GM12878 (cell line): ENCODE measurements at regions not wholly inside any gene's neighbourhood (a gene's known extent, or its start where the extent isn't known, plus 50 kb on each side); places are given as distances from the start of the nearest gene placed in this dataset.

ENCODE experiments used
- ATAC-seq: fragments of 200-7000 bp; cut with Tn5 transposase; 3 replicates; pipeline ENCODE4 v1.9.1; 2020; ENCODE audit warnings: mild to moderate bottlenecking, moderate library complexity
- BruUV-seq: library from RNA; stranded (reverse); fragments of 400-500 nt; replicated peaks from 2 replicates; lab custom pipeline; 2021; lab: Mats Ljungman, UMichigan
- CTCF ChIA-PET: fragments of 300-600 bp; sonication (Branson Sonifier 250); formaldehyde crosslinking; extraction: SDS; loops from one replicate; lab custom pipeline; 2021; ENCODE audit warnings: inconsistent platforms; lab: Yijun Ruan, JAX
- POLR2A ChIA-PET: fragments of 350-600 bp; formaldehyde crosslinking; extraction: SDS; loops from one replicate; lab custom pipeline; 2021; ENCODE audit warnings: inconsistent platforms; lab: Charles Lee
- RAD21 ChIA-PET: fragments of 300-600 bp; sonication (Branson Sonifier 250); formaldehyde crosslinking; loops from one replicate; lab custom pipeline; 2023; ENCODE audit warnings: antibody characterized with exemption; ENCODE audit not compliant: unreplicated experiment; lab: Charles Lee
- SMC1A ChIA-PET: fragments of 300-600 bp; sonication (Branson Sonifier 250); formaldehyde crosslinking; loops from one replicate; lab custom pipeline; 2023; ENCODE audit not compliant: unreplicated experiment, uncharacterized antibody; lab: Charles Lee
- DNase-seq: peaks from one replicate; pipeline ENCODE4 v3.0.0-alpha.2; 2011; ENCODE audit warnings: low read depth, low spot score
- FAIRE-seq: peaks from 3 replicates; lab custom pipeline; 2011; peaks lifted over from hg19 to GRCh38; lab: Jason Lieb, UNC
- H2AFZ ChIP-seq: 2 replicates; pipeline ENCODE4 v1.6.0; 2011; ENCODE audit warnings: low read depth, low read length, control low read depth; ENCODE audit not compliant: control insufficient read depth
- H3K27ac ChIP-seq: 2 replicates; pipeline ENCODE4 v1.5.1; 2011; ENCODE audit warnings: control low read depth; ENCODE audit not compliant: control insufficient read depth, insufficient read depth
- H3K27me3 ChIP-seq, 2 experiments: replicated peaks in 1 of 2; 2 replicates each; pipeline versions ENCODE4 v1.6.0 to v1.6.1; 2011; ENCODE audit warnings: low read length in 1 of 2; ENCODE audit not compliant: control insufficient read depth in 2 of 2, insufficient read depth in 2 of 2
- H3K36me3 ChIP-seq, 2 experiments: 2 replicates each; pipeline ENCODE4 v1.5.1; 2011; ENCODE audit warnings: low read length in 1 of 2; ENCODE audit not compliant: control insufficient read depth in 2 of 2, insufficient read depth in 2 of 2
- H3K4me1 ChIP-seq: 2 replicates; pipeline ENCODE4 v1.6.1; 2011; ENCODE audit warnings: mild to moderate bottlenecking, low read length, moderate library complexity, mixed read lengths; ENCODE audit not compliant: control insufficient read depth, insufficient read depth
- H3K4me2 ChIP-seq: 2 replicates; pipeline ENCODE4 v1.6.0; 2011; ENCODE audit warnings: control low read depth; ENCODE audit not compliant: control insufficient read depth, insufficient read depth
- H3K4me3 ChIP-seq: fragments of 200-600 bp; sonication (generic); 2 replicates; pipeline ENCODE4 v1.5.1; 2016
- H3K79me2 ChIP-seq: 2 replicates; pipeline ENCODE4 v1.6.0; 2011; ENCODE audit warnings: low read length; ENCODE audit not compliant: control insufficient read depth, insufficient read depth
- H3K9ac ChIP-seq: 2 replicates; pipeline ENCODE4 v1.8.0; 2011; ENCODE audit warnings: low read length, control low read depth, mixed read lengths; ENCODE audit not compliant: control insufficient read depth, insufficient read depth
- H3K9me3 ChIP-seq: replicated peaks from 3 replicates; pipeline ENCODE4 v1.5.1; 2011; ENCODE audit warnings: mild to moderate bottlenecking, low read length; ENCODE audit not compliant: control insufficient read depth, insufficient read depth
- H4K20me1 ChIP-seq: 2 replicates; pipeline ENCODE4 v1.6.0; 2011; ENCODE audit not compliant: control insufficient read depth, insufficient read depth
- CBX3 ChIP-seq: fragments of 200-600 bp; sonication (generic); IDR thresholded peaks from 2 replicates; pipeline ENCODE4 v1.6.1; 2016; ENCODE audit warnings: low read depth, borderline replicate concordance
- FOXM1 ChIP-seq: IDR thresholded peaks from 2 replicates; pipeline ENCODE4 v1.6.1; 2012; ENCODE audit warnings: low read depth, mild to moderate bottlenecking, inconsistent platforms, low read length, moderate library complexity
- GABPA ChIP-seq: IDR thresholded peaks from 2 replicates; pipeline ENCODE4 v1.6.1; 2014; ENCODE audit warnings: antibody characterized with exemption, low read depth, mild to moderate bottlenecking, inconsistent platforms
- MEF2A ChIP-seq: IDR thresholded peaks from 2 replicates; pipeline ENCODE4 v1.6.1; 2011; ENCODE audit warnings: low read depth, mild to moderate bottlenecking, low read length, moderate library complexity; ENCODE audit not compliant: insufficient read depth
- MXI1 ChIP-seq: fragments of 150-350 bp; IDR thresholded peaks from 2 replicates; pipeline ENCODE4 v1.6.1; 2011; ENCODE audit warnings: low read depth, mild to moderate bottlenecking, inconsistent platforms, low read length, improper control_type of control experiment
- RAD51 ChIP-seq: fragments of 450-650 bp; IDR thresholded peaks from 2 replicates; pipeline ENCODE4 v1.6.1; 2016; ENCODE audit warnings: moderate library complexity, mild to moderate bottlenecking, inconsistent platforms
- RELA ChIP-seq: fragments of 450-650 bp; IDR thresholded peaks from 2 replicates; pipeline ENCODE4 v1.8.0; 2014; ENCODE audit warnings: borderline replicate concordance; ENCODE audit not compliant: partially characterized antibody
- SRF ChIP-seq, 2 experiments: IDR thresholded peaks; 2 replicates each; pipeline ENCODE4 v1.6.1; 2011; ENCODE audit warnings: low read depth in 2 of 2, low read length in 2 of 2, mild to moderate bottlenecking in 1 of 2, moderate library complexity in 1 of 2
- TBL1XR1 ChIP-seq: IDR thresholded peaks from 2 replicates; pipeline ENCODE4 v1.6.1; 2012; ENCODE audit warnings: low read depth, low read length, improper control_type of control experiment
- TCF12 ChIP-seq: IDR thresholded peaks from 2 replicates; pipeline ENCODE4 v1.6.1; 2011; ENCODE audit warnings: low read depth, mild to moderate bottlenecking, low read length
- ZNF622 ChIP-seq: fragments of 450-650 bp; IDR thresholded peaks from 2 replicates; pipeline ENCODE4 v1.6.1; 2017; ENCODE audit warnings: mild to moderate bottlenecking, inconsistent platforms
- ZSCAN29 ChIP-seq: fragments of 450-650 bp; IDR thresholded peaks from 2 replicates; pipeline ENCODE4 v1.6.1; 2017; ENCODE audit warnings: mild to moderate bottlenecking, moderate library complexity
- ZZZ3 ChIP-seq: IDR thresholded peaks from 2 replicates; pipeline ENCODE4 v1.6.1; 2011; ENCODE audit warnings: low read depth; ENCODE audit not compliant: control insufficient read depth, insufficient read length
- WGBS: methylation state at CpG from one replicate; pipeline ENCODE4 v1.1.6; 2016; ENCODE audit warnings: low lambda C conversion rate; ENCODE audit not compliant: insufficient replicate concordance, insufficient coverage; ENCODE audit errors: missing lambda C conversion rate; 5-methylcytosine and 5-hydroxymethylcytosine counted together
- in situ Hi-C: fragments of 300-500 bp; cut with MboI; formaldehyde crosslinking; loops from 9 replicates; pipeline ENCODE4 v1.14.3; 2018; ENCODE audit warnings: mixed read lengths
- intact Hi-C: fragments of 100-400 bp; cut with micrococcal nuclease; formaldehyde crosslinking; loops from one replicate; pipeline ENCODE4 v1.14.2; 2022; ENCODE audit not compliant: unreplicated experiment
- TF ChIP-seq, protein P1 (sequence below): IDR thresholded peaks from 2 replicates; pipeline ENCODE4 v1.6.1; 2012; ENCODE audit warnings: low read length, inconsistent platforms
- TF ChIP-seq, protein P2 (sequence below): IDR thresholded peaks from 2 replicates; pipeline ENCODE4 v1.6.1; 2012; ENCODE audit warnings: low read depth, low read length, improper control_type of control experiment
- TF ChIP-seq, protein P3 (sequence below): fragments of 450-650 bp; IDR thresholded peaks from 2 replicates; pipeline ENCODE4 v1.6.1; 2018; ENCODE audit warnings: borderline replicate concordance, mild to moderate bottlenecking; ENCODE audit not compliant: partially characterized antibody

DNA sequence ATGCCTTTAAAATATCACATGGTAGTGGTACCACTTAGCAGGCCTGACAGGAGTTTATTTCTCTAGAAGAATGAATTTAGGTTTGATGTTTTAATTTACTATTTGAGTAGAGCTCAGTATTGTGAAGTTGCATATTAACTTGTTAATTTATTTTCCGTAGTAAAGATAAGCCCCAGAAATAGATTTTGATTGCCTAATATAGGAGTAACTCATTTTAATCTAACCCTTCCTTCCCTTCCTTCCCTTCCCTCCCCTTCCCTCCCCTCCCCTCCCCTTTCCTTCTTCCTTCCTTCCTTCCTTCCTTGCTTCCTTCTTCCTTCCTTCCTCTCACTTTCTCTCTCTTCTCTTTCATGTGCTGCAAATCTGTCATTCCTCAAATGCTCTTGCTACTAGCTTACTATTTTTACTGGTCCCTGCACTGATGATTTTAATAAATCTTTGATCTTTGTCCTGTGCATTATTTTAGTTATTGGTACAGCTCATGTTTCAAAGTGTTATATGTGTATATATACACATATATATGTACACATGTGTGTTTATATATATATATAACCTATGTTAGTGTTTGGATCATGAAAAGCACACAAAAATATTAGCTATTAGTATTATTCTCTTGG is 862.6 kb upstream of the CNTNAP5 start:
- no peak for ATAC-seq
- DNase-seq, result no peak
- ChIA-PET RAD21 (no interaction called here), SMC1A (interaction anchor here (1.3 kb wide), 1 partner anchor 11 kb away, joined by 5 read pairs; no protein-coding TSS in a partner anchor), CTCF (interaction anchor here (1.0 kb wide), 1 partner anchor 305 kb away, joined by 3 read pairs; no protein-coding TSS in a partner anchor), POLR2A (no interaction called here)
- Histone ChIP-seq H3K4me3 (no peak overlapping the region), H4K20me1 (no peaks in the 10 kb centered on the region), H3K36me3 (no peaks in the 10 kb centered on the region), H3K9ac (no peak overlapping the region), H3K9me3 (no peaks in the 10 kb centered on the region), H2AFZ (no peak overlapping the region), H3K4me2 (no peak overlapping the region), H3K27me3 (no peaks in the 10 kb centered on the region), H3K4me1 (no peaks in the 10 kb centered on the region), H3K27ac (no peak overlapping the region), H3K79me2 (no peaks in the 10 kb centered on the region)
- intact Hi-C loops, result no loop called here
- in situ Hi-C loops, result no loop called here
- 40% methylated on average over 1 of the region's 1 CpG for WGBS
- no peak for FAIRE-seq
- BruUV-seq, result no TSS peak
- TF ChIP-seq, protein P1, sequence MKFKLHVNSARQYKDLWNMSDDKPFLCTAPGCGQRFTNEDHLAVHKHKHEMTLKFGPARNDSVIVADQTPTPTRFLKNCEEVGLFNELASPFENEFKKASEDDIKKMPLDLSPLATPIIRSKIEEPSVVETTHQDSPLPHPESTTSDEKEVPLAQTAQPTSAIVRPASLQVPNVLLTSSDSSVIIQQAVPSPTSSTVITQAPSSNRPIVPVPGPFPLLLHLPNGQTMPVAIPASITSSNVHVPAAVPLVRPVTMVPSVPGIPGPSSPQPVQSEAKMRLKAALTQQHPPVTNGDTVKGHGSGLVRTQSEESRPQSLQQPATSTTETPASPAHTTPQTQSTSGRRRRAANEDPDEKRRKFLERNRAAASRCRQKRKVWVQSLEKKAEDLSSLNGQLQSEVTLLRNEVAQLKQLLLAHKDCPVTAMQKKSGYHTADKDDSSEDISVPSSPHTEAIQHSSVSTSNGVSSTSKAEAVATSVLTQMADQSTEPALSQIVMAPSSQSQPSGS, result no peak
- no peak for TF ChIP-seq RAD51
- no peak for TF ChIP-seq RELA
- TF ChIP-seq ZNF622, result no peak
- no peak for TF ChIP-seq GABPA
- TF ChIP-seq, protein P2, sequence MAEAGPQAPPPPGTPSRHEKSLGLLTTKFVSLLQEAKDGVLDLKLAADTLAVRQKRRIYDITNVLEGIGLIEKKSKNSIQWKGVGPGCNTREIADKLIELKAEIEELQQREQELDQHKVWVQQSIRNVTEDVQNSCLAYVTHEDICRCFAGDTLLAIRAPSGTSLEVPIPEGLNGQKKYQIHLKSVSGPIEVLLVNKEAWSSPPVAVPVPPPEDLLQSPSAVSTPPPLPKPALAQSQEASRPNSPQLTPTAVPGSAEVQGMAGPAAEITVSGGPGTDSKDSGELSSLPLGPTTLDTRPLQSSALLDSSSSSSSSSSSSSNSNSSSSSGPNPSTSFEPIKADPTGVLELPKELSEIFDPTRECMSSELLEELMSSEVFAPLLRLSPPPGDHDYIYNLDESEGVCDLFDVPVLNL, result no peak
- TF ChIP-seq TBL1XR1, result no peak
- no peak for TF ChIP-seq CBX3
- no peak for TF ChIP-seq ZZZ3
- no peak for TF ChIP-seq TCF12
- no peak for TF ChIP-seq SRF (IDR thresholded peaks at IDR 0.05; ENCODE audit: low read depth in 2 of 2, low read length in 2 of 2)
- TF ChIP-seq MXI1, result no peak
- TF ChIP-seq FOXM1, result no peak
- TF ChIP-seq, protein P3, sequence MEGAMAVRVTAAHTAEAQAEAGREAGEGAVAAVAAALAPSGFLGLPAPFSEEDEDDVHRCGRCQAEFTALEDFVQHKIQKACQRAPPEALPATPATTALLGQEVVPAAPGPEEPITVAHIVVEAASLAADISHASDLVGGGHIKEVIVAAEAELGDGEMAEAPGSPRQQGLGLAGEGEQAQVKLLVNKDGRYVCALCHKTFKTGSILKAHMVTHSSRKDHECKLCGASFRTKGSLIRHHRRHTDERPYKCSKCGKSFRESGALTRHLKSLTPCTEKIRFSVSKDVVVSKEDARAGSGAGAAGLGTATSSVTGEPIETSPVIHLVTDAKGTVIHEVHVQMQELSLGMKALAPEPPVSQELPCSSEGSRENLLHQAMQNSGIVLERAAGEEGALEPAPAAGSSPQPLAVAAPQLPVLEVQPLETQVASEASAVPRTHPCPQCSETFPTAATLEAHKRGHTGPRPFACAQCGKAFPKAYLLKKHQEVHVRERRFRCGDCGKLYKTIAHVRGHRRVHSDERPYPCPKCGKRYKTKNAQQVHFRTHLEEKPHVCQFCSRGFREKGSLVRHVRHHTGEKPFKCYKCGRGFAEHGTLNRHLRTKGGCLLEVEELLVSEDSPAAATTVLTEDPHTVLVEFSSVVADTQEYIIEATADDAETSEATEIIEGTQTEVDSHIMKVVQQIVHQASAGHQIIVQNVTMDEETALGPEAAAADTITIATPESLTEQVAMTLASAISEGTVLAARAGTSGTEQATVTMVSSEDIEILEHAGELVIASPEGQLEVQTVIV, result no peak
- no peak for TF ChIP-seq ZSCAN29
- TF ChIP-seq MEF2A, result no peak
